GM23338 (cell line): ENCODE measurements at regions not wholly inside any gene's neighbourhood (a gene's known extent, or its start where the extent isn't known, plus 50 kb on each side); places are given as distances from the start of the nearest gene placed in this dataset.

ENCODE experiments used
- ATAC-seq: fragments of 200-7000 bp; cut with Tn5 transposase; 3 replicates; pipeline ENCODE4 v1.9.1; 2020
- DNase-seq: peaks from one replicate; pipeline ENCODE4 v3.0.0-alpha.2; 2015; ENCODE audit warnings: low spot score
- H2AFZ ChIP-seq: fragments of 200-600 bp; sonication (generic); 2 replicates; pipeline ENCODE4 v1.8.0; 2016; ENCODE audit warnings: antibody characterized with exemption, mild to moderate bottlenecking, moderate library complexity
- H3F3A ChIP-seq: fragments of 200-600 bp; sonication (generic); replicated peaks from 2 replicates; pipeline ENCODE4 v1.8.0; 2017; ENCODE audit warnings: antibody characterized with exemption, mixed run types, low read depth
- H3K27ac ChIP-seq: fragments of 200-600 bp; sonication (generic); 2 replicates; pipeline ENCODE4 v1.6.1; 2016; ENCODE audit warnings: low read depth
- H3K27me3 ChIP-seq: fragments of 200-600 bp; sonication (generic); 2 replicates; pipeline ENCODE4 v1.8.0; 2016; ENCODE audit warnings: mild to moderate bottlenecking, mixed run types, moderate library complexity; ENCODE audit not compliant: insufficient read depth
- H3K36me3 ChIP-seq: fragments of 200-600 bp; sonication (generic); 2 replicates; pipeline ENCODE4 v1.8.0; 2016; ENCODE audit warnings: mild to moderate bottlenecking; ENCODE audit not compliant: insufficient read depth
- H3K4me1 ChIP-seq: fragments of 200-600 bp; sonication (generic); 2 replicates; pipeline ENCODE4 v1.8.0; 2016; ENCODE audit warnings: mild to moderate bottlenecking, moderate library complexity; ENCODE audit not compliant: insufficient read depth
- H3K4me2 ChIP-seq: fragments of 200-600 bp; sonication (generic); 2 replicates; pipeline ENCODE4 v1.7.1; 2017; ENCODE audit warnings: mixed run types
- H3K4me3 ChIP-seq: fragments of 200-600 bp; sonication (generic); 2 replicates; pipeline ENCODE4 v1.6.1; 2016; ENCODE audit warnings: mixed run types
- H3K79me2 ChIP-seq: fragments of 200-600 bp; sonication (generic); replicated peaks from 2 replicates; pipeline ENCODE4 v1.8.0; 2017; ENCODE audit warnings: mild to moderate bottlenecking; ENCODE audit not compliant: insufficient read depth
- H3K9me2 ChIP-seq: fragments of 200-600 bp; sonication (generic); 2 replicates; pipeline ENCODE4 v1.8.0; 2017; ENCODE audit not compliant: insufficient read depth
- H4K20me1 ChIP-seq: fragments of 200-600 bp; sonication (generic); replicated peaks from 2 replicates; pipeline ENCODE4 v1.8.0; 2017; ENCODE audit warnings: mild to moderate bottlenecking; ENCODE audit not compliant: insufficient read depth
- H3K27ac Mint-ChIP-seq: 2 replicates; pipeline ENCODE4 v1.8.0; 2020; ENCODE audit warnings: inconsistent platforms, mild to moderate bottlenecking, moderate library complexity, mixed read lengths
- H3K27me3 Mint-ChIP-seq: 3 replicates; pipeline ENCODE4 v1.8.0; 2022; ENCODE audit warnings: low read depth, mild to moderate bottlenecking, moderate library complexity, mixed read lengths, inconsistent platforms; ENCODE audit not compliant: insufficient read depth, poor library complexity
- H3K36me3 Mint-ChIP-seq: 3 replicates; pipeline ENCODE4 v1.8.0; 2021; ENCODE audit warnings: low read depth, mild to moderate bottlenecking, inconsistent platforms, moderate library complexity, mixed read lengths
- H3K4me1 Mint-ChIP-seq: 3 replicates; pipeline ENCODE4 v1.8.0; 2020; ENCODE audit warnings: mild to moderate bottlenecking, inconsistent platforms, mixed read lengths
- H3K4me3 Mint-ChIP-seq: 3 replicates; pipeline ENCODE4 v1.8.0; 2021; ENCODE audit warnings: moderate library complexity, mild to moderate bottlenecking, inconsistent platforms, mixed read lengths
- H3K9me3 Mint-ChIP-seq: 3 replicates; pipeline ENCODE4 v1.8.0; 2020; ENCODE audit warnings: moderate library complexity, mild to moderate bottlenecking, inconsistent platforms, mixed read lengths
- CREB1 ChIP-seq: fragments of 250-450 bp; sonication (Bioruptor Pico); IDR thresholded peaks from 2 replicates; pipeline ENCODE4 v1.5.0; 2020; ENCODE audit warnings: low read depth, mild to moderate bottlenecking, moderate library complexity
- CTCF ChIP-seq, 2 experiments: fragments of 200-600 bp in 1 of 2; sonication (generic) in 1 of 2; conservative IDR thresholded peaks; 2 replicates each; pipeline versions ENCODE4 v1.5.1 to v1.6.1; 2016 to 2017; ENCODE audit warnings: antibody characterized with exemption in 2 of 2, low read depth in 2 of 2, mild to moderate bottlenecking in 2 of 2, moderate library complexity in 1 of 2
- ETS1 ChIP-seq: IDR thresholded peaks from 2 replicates; pipeline ENCODE4 v1.6.1; 2016; ENCODE audit warnings: antibody characterized with exemption
- EZH2 ChIP-seq: fragments of 200-600 bp; sonication (generic); IDR thresholded peaks from one replicate; pipeline ENCODE4 v1.8.0; 2017; ENCODE audit warnings: antibody characterized with exemption, mild to moderate bottlenecking, low read depth; ENCODE audit not compliant: unreplicated experiment
- NANOG ChIP-seq: IDR thresholded peaks from 2 replicates; pipeline ENCODE4 v1.6.1; 2016; ENCODE audit warnings: antibody characterized with exemption, borderline replicate concordance
- STAT1 ChIP-seq: IDR thresholded peaks from one replicate; pipeline ENCODE4 v1.6.1; 2016; ENCODE audit warnings: antibody characterized with exemption; ENCODE audit not compliant: unreplicated experiment
- ZNF331 ChIP-seq: fragments of 250-450 bp; sonication (Bioruptor Pico); IDR thresholded peaks from 2 replicates; pipeline ENCODE4 v1.5.0; 2020; ENCODE audit warnings: low read depth, mild to moderate bottlenecking, moderate library complexity
- ZNF462 ChIP-seq: fragments of 250-450 bp; sonication (Bioruptor Pico); IDR thresholded peaks from 2 replicates; pipeline ENCODE4 v1.5.0; 2020; ENCODE audit warnings: mild to moderate bottlenecking, moderate library complexity

- Histone ChIP-seq H3K9me2 (peaks cover 7% of the 10 kb centered on the region), H3K27me3 (no peaks in the 10 kb centered on the region), H2AFZ (peak overlapping the region; percentile 57), H3K4me1 (peaks cover 24% of the 10 kb centered on the region), H3K4me2 (no peak overlapping the region), H3K27ac (no peak overlapping the region), H3F3A (no peaks in the 10 kb centered on the region), H3K4me3 (no peak overlapping the region), H3K79me2 (no peaks in the 10 kb centered on the region), H3K36me3 (no peaks in the 10 kb centered on the region), H4K20me1 (no peaks in the 10 kb centered on the region)
- ATAC-seq (no peak), DNase-seq (no peak)
- Mint-ChIP-seq H3K27me3 (peaks cover 4% of the 10 kb centered on the region), H3K9me3 (no peaks in the 10 kb centered on the region; the same call in 2 of the 3 replicates), H3K4me3 (no peak overlapping the region), H3K4me1 (peaks cover 32% of the 10 kb centered on the region), H3K36me3 (no peaks in the 10 kb centered on the region), H3K27ac (no peak overlapping the region)
- TF ChIP-seq NANOG (no peak), ZNF331 (no peak), CTCF (conservative IDR thresholded peaks at IDR 0.05; ENCODE audit: low read depth in 2 of 2) (no peak), EZH2 (no peak), ZNF462 (CRISPR knock-in tag) (no peak), STAT1 (no peak), ETS1 (no peak), CREB1 (CRISPR knock-in tag) (no peak)
Measured at GRCh38 chr13:30362005-30362788, 54.8 kb upstream of the KATNAL1 start.
